GM21423 (cell line): ENCODE measurements at regions not wholly inside any gene's neighbourhood (a gene's known extent, or its start where the extent isn't known, plus 50 kb on each side); places are given as distances from the start of the nearest gene placed in this dataset.

Experiments used
- ATAC-seq: cut with Tn5 transposase; IDR thresholded peaks from one replicate; pipeline ENCODE4 v1.9.1; 2021; ENCODE audit warnings: mild to moderate bottlenecking, moderate library complexity; ENCODE audit not compliant: unreplicated experiment

DNA sequence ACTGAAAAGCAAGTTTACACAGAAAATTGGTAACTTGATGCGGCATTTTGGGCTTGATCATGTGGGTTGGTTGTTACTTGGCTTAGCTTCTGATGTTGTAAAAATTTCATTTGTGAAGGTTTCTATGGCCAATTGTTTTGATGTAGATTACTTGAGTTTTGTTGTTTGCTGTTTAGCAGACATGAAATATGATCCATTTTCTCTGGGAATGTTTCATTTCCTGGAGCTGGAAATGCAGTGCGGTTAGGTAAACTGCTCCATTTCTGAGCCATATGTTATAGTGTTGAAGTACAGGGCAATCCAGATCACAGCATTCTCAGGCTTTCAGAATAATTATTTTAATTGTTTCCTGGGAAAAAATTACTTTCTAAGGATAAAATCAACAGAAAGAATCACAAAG lies 396.9 kb downstream of the ENC1 start:
- ATAC-seq, result no peak

DNA sequence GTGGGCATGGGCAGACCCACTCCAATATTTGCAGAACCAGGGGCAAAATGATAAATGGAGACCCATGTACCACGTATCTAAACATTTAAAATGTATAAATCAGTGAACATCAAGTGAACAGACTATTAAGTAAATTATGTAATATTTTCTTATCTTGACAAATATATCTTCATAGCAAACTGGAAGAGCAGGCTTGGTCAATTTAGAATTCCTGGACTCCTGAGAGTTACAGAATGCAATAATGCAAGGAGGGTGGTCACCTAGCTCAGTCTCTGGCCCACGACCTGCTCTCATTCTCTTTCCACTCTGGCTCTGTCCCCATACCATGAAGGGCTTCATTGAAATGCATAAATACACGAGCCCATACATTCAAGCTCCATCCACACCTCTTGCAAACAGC lies 398.0 kb downstream of the ENC1 start:
- no peak for ATAC-seq

DNA sequence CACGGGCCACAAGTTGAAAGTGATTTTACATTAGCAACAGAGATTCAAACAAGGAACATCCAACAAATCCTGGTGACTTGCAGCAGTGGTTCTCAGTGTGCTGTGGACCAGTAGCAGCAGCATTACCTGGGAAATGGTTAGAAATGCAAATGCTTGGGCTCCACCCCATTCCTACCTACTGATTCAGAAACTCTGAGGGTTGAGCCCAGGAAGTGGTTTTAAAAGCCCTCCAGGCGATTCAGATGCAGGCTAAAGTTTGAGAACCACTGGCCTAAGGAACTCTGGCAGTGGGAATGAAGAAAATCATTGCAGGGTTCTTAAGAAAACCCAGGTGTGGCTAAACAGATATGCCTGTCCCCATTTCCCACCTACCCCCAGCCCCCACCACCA lies 398.8 kb downstream of the ENC1 start:
- ATAC-seq, result no peak

DNA sequence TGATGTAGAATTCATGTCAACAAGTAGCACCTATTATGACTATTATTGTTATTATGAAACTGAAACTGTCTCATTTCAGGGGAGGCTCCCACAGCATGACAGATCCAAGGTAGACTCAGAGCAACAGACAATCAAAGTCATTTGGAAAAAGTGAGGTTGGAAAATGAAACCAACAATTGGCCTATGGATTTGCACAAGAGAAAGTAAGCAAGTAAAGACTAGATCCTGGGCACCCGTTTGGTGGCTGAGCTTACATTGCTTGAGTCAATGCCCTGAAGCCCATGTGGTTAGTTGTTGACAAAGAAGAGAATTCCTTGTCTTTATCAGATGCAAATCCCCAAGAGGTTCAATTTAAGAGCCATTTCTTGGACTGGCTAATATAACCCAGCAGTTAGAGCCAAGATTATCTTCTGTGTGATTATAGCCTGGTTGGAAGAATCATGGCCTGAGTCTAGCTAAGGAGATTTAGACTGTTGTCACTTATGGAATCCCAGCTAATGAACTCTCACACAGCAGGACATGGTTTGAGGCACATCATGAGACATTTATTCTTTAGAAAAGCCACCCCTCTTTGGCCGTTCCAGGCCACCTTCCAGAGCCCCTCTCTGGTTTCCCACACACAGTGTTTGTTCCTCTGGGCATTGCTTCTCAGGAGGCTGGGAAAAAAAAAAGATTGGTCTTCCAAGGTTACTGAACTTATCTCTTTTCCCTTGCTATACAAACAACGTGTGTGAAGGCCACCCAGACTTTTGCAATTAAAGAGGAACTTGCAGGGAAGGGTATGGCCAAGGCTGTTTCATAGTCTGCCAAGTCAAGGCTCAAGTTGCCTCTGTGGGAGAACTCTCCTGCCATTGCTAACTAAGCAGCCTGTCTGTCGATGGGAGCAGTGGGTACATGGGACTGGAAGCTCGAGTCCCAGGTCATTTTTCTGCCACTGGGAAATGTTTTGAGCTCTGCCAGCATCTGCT lies 399.5 kb downstream of the ENC1 start:
- ATAC-seq, result no peak

DNA sequence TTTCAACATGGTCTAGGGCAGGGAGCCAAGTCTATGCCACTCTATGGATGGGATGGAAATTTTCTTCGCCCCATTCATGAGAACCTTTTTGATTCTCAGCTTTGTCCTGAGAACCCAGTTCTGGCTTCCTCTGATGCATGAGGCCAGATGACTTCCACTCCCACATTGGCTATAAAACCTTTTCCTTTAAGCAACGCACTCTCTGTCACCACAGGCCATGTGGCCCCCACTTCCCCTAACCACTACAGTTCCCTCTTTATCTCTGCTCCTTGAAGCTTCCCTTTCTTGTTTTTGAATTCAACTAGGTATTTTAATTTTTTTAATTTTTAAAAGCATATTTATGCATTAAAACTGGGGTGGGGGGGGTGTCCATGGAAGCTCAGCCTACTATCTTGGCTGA lies 401.3 kb downstream of the ENC1 start:
- no peak for ATAC-seq

DNA sequence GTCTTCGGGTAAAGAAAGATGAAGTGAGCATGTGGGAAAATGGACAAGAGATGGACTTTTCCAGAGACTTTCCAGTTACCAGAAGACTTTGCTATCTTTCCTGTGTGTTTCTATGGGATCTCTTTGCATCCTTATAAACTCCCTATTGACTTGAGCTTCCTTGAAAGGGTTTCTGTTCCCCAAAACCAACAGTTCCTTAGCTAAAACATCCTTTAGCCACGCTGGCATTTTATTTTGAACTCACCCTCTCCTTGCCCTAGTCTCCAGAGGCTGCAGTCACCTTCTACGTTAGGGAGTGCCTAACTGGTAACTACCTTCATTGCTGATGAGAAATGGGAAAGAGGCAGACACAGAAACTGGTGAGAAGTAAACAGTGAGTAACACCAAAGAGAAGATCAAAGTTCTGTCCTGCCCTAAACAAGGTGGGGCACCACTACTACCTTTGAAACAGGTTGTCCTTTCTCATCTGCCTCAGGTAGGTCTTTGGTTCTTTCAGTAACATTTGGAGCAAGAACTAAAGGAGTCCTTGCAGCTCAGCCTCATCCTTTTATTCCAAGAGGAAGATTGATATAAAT lies 402.9 kb downstream of the ENC1 start:
- ATAC-seq, result no peak

DNA sequence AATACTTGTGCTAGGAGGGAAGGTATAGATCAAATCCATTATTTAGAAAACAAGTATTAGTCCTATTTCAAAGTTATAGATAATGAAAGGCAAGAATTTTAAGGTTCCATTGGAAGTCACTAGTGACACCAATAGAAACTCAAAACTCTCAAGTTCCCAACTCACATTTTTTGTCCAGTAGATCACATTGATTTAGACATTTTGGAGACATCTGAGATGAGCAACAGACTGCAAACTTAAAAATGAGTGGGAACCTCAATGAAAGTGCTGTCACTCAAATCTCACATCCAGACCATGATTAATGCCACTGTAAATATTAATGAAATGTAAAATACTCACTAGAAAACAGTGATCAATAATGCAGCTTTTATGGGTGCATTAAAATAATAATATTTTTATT lies 405.0 kb downstream of the ENC1 start:
- no peak for ATAC-seq

DNA sequence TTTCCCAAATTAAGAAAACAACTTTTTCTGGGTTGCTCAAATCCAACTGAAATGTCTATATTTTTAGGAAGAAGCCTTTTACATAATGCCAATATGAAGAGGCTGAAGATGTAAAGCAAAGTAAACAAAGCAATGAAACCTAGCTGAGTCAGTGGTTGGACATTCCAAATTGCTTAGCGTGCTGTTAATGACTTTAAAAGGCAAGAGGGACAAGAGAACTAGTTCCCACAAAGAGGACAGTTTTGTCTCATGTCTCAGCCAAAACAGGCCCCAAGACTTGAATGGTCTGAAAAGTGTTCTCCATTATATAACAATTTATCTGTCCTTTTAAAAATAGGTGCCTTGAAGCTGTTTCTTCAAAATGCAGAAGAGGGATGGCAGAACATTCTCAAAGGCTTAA lies 407.0 kb downstream of the ENC1 start:
- no peak for ATAC-seq

DNA sequence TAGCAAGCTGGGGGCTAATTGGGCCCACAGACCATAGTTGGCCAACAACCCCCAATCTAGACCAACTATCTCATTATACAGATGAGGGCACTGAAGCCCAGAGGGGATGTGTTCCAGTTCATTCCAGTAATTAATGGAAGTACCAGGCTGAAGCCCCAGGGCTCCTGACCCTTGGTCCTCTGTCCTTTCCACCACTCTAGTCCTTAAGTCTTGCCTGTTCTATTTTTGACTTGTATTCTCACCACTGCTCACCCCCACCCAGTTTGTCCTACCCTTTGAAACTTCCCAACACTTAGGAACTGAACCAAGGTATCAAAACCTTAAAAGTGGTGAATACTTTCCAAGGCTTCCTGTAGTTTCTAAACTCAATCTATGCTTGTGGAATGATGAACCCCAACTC lies 407.4 kb downstream of the ENC1 start:
- ATAC-seq, result no peak

DNA sequence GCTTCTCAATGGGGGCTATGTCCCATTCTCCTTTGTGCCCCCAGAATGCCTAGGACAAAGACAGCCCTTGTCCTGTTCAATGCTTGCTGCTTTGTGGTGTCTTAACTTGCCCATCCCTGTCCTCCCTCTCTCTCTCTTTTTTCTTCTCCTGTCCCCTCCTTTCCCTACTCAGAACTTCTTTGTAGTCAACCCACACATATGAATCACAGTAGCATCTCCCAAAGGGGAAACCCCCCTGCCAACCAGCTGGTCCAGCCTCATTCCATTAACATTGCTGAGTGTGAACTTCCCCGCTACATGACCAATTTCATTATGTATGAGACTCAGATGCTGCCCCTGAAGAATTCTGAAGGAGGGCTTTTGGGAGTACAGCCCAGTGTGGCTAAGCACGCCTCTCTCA lies 408.3 kb downstream of the ENC1 start:
- no peak for ATAC-seq

DNA sequence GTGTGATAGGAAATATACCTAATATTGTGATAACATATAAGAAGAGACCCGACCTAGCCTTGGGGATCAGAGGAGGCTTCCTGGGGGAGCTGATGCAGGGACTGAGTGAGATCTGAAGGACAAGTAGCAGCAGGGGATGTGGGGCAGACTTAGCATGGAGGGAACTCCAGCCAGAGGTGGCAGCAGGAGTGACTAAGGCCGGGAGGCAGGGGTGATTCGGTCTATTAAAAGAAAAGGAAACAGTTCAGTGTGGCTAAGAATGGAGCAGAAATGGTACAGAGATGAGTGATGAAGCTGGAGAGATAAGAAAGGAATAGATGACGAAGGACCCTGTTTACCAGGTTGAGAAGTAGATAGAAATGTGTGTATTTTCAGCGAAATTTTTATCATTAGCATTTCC lies 408.8 kb downstream of the ENC1 start:
- no peak for ATAC-seq

DNA sequence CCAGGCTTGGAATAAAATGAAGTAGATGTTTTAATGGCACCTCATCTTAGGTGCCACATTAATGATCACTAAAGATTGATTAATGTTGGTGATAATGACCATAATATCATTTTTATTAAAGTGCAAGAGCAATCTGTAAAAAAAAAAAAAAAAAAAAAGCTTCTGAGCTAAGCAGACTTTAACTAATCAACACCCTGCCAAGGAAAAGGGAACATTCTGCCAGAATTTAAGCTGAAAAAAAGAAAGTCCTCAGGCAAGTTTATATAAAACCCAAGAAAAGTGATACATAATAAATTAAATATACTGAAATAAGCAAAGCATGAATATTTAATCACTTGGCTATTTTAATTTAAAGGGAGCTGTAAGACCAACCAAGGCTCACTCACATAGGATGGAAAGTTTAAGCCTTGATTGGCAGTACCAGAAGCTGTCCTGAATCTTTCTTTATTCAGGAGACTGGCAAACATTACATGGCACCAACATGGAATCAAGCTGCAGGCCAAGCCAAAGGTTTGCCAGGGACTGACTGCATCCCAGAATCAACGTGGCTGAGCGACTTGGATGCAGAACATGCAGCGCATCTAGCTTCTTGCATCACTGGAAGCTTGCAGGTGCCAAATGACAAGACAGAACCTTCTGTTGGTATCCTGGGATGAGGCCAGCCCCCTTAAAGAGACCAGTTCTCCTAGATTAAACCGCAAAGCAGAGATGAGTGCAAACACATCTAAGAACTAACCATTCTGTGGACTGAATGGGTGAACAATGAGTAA lies 413.6 kb downstream of the ENC1 start:
- ATAC-seq, result no peak

DNA sequence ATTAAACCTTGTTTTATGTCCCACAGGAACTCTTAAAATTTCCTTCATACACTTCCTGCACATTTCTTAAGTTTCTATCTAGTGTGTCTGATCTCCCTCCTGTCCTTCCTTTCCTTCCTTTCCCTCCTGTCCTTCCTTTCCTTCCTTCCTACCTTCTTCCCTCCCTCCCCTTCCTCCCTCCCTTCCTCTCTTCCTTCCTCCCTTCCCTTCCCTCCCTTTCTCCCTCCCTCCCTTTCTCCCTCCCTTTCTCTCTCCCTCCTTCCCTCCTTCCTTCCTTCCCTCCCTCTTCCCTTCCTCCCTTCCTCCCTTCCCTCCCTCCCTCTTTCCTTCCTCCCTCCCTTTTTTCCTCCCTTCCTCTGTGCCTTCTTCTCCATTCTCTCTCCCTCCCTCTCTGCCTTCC lies 414.9 kb downstream of the ENC1 start:
- no peak for ATAC-seq

DNA sequence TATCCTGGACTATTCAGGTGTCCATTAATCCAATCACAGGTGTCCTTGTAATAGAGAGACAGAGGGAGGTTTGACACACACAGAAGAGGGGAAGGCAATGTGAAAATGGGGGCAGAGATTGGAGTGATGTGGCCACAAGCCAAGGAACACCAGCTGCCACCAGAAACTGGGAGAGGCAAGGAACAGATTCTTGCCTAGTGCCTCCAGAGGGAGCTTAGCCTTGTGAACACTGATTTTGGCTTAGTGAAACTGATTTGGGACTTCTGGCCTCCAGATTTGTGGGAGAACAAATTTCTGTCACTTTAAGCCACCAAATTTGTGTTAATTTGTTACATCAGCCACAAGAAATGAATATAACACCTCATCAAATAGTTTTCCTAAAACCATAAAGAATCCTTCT lies 416.2 kb downstream of the ENC1 start:
- no peak for ATAC-seq

DNA sequence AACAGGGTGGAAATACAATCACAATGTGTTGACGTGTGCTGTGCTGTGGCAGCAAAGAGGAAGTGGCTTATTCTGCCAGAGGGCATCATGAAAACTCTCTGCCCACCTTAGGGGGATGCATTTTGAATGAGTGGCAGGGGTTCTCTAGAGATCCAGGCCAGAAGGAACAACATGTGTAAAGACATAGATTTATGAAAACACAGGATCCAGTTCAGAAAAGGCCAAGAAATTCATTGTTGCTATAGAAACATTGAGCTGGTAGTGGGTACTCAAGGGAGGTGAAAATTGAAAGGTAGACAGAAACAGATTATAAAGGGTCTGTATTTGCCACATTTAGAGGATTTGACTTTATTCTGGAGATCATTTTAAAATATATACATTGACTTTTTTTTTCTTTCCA lies 417.7 kb downstream of the ENC1 start:
- no peak for ATAC-seq

DNA sequence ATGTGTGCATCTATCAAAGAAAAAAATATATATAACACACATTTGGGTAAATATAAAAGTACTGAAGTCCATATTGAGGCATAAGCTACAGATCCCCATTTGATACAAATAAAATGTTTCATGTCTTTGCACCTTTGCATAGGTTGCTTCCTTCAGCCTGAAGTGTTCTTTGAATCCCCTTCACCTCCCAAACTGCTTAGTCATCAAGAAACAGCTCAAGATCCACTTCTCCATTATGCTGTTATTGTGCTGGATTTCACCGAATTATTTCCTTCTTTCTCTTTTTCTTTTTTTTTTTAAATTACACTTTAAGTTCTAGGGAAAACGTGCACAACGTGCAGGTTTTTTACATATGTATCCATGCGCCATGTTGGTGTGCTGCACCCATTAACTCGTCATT lies 419.1 kb downstream of the ENC1 start:
- ATAC-seq, result no peak

DNA sequence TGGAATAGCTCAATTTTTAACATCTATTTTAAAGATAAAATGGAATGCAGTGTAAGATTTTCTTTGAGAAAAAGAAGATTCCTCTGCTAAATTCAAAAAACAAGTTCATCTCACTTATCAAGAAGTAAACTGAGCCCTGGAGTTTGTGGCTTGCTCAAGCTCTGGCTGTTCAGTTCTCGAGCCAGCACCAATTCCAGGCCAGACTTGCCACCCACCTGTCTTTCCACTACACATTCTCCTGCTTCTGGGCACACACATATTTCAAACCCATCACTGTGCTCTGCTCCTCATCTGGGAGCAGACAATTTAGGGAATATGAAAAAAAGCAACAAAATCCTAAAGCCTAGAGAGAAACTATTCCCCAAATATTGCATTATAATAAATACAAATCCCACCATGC lies 424.5 kb downstream of the ENC1 start:
- no peak for ATAC-seq

DNA sequence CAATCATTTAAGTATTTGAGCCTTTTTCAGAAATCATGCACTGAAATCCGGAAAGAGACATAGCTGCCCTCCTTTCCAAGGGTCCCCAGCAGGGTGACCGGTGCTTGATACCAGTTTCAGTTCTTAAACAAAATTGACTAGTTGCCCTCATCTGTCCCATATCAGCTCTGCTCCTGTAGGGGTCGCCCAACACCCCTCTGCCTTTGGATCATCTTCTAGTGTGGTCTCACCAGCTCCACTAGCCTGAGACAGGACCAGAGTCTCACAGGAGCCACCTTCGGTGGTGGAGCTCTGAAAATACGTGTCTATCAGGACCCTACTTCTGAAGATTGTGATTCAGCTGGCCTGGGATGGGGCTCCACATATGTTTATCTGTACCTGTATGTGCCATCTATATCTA lies 428.2 kb downstream of the ENC1 start:
- ATAC-seq, result no peak

DNA sequence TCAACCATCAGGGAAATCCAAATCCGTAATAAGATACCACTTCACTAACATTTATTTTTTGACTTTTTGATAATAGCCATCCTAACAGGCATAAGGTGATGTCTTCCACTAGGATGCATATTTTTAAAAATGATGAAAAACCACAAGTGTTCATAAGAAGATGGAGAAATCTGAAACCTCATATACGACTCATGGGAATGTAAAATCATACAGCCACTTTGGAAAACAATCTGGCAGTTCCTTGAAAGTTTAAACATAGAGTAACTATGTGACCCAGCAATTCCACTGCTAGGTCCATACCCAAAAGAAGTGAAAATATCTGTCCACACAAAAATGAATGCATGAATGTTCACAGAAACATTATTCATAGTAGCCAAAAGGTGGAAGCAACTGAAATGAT lies 431.0 kb downstream of the ENC1 start:
- no peak for ATAC-seq

DNA sequence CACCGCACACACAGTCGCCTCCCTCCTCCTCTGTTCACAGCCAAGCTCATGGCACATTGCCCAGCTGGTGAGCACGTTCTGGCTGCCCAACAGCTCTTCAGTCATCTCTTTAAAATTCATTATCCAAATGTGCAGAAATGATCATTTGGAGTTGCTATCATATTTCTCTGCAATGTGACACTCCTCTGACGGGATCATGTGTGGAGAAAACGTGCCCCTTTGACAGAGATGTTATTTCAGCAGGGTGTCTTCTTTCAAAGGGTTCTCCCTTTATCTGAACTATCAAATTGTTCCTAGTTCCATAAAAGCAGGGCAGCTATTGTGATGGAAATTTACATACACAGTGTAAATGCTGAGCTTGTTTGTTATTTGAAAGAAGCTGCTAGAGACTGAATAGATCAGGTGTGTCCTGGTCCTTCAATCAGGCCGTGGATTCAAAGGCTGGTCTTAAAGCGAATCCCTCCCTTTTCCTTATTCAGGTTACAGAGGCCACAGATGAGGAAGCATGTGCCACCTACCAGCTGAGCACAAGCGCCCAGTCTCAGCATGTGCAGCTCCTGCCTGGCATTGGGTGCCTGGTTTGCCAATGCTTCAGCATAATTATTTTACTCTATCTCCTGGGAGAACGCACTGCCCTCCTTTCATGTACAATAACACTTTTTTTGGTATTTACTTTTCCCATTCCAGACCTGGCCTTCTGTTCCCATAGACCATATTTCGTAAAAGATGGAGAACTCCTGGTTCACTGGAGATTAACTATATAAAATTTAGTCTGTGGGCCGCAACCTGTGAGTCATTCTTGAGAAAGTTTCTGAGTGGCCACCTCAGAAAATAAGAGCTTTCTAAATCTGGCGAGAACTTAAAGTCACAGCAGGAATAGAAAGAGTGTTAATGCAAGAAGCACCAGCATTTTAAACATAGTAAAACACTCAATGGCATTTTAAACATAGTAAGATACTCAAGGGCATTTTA lies 433.7 kb downstream of the ENC1 start:
- no peak for ATAC-seq
